HUDEP-2 (cell line): ENCODE measurements at regions not wholly inside any gene's neighbourhood (a gene's known extent, or its start where the extent isn't known, plus 50 kb on each side); places are given as distances from the start of the nearest gene placed in this dataset.

Source experiments
- DNase-seq, 76 experiments: peaks; one replicate each; lab custom pipeline; 2025; ENCODE audit not compliant: unreplicated experiment in 76 of 76; lab: John Stamatoyannopoulos, UW

DNA sequence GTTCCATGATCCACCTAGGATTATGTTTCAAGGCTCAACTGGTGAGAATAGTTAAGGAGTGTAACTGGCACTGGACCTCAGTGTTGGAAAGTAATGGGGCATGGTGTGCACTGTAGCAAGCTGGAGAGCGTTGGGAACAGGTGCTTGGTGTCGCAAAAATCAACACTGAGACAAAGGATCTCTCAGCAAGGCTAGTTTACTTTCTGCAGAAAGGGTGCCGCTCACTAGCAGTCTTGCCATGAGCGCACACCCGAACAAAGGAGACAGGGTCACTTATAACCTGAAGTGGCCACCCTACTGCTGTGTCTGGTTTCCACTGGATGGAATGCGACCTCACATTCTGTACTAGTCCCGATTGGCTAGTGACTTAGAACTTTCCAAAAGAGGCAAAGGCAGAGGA, 133.2 kb downstream of the TMEM17 start:
- DNase-seq, result no peak

DNA sequence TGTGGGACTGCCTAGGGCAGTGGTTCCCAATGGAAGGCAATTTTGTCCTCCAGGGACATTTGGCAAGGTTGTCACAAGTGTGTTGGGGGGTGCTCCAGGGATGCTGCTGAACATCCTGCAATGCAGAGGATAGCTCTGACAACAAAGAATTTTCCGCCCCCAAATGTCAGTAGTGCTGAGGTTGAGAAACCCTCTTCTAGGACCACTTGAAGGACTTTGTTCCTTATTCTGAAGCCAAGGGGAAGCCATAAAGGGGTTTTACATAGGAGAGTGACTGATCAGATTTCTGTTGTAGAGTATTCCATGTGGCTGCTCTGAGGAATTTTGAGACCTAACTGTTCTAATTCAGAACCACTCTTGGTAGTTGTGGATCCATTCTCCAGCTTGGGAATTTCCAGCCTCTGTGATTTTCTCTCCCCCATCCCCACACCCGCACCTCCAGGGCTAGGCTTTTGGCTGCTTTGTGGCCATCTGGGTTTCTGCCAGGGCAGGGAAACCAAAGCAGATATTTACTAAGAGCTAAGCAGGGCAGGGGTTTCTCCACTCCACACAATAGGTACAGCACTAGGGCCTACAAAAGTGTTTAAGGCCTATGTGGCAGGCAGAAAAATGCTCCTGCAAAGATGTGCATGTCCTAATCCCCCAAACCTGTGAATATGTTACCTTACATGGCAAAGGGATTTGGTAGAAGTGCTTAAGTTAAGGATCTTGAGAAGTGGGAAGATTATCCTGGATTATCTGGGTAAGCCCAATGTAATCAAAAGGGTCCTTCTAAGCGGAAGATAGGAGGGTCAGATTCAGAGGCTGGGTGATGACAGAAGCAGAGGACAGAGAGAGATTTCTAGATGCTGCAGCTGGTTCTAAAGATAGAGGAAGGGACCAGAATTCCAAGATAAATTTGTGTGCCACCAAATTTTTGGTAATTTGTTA, 135.4 kb downstream of the TMEM17 start:
- no peak for DNase-seq

DNA sequence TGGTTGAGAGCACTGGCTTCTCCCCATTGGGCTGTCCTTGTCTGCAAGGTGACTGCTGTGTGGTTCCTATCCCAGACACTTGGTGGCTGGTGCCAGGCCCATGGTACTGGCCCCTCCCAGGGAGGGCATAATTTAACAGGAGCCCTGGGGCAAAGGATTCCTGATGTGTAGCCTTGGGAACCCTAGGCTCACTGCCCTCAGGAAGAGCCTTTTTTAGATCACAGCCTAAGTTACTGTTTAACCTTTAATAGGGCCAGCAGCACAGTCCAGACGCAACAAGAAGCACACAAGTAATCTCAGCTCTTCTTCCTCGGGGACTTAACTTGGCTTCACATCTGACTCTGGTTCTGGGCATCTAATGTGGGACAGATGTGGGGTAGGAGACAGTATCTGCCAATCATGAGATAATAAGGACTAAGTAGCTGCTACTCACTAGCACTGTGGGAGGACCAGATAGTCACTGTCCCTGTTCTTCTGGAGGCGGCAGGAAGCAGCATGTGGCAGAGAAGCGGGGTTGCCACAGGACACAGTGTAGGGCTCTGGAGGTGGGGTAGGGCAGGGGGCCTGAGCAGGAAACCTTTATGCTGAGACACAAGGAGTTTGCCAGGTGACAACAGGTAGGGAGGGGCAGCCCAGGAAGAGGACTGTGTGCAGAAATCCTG, 136.3 kb downstream of the TMEM17 start:
- no peak for DNase-seq

DNA sequence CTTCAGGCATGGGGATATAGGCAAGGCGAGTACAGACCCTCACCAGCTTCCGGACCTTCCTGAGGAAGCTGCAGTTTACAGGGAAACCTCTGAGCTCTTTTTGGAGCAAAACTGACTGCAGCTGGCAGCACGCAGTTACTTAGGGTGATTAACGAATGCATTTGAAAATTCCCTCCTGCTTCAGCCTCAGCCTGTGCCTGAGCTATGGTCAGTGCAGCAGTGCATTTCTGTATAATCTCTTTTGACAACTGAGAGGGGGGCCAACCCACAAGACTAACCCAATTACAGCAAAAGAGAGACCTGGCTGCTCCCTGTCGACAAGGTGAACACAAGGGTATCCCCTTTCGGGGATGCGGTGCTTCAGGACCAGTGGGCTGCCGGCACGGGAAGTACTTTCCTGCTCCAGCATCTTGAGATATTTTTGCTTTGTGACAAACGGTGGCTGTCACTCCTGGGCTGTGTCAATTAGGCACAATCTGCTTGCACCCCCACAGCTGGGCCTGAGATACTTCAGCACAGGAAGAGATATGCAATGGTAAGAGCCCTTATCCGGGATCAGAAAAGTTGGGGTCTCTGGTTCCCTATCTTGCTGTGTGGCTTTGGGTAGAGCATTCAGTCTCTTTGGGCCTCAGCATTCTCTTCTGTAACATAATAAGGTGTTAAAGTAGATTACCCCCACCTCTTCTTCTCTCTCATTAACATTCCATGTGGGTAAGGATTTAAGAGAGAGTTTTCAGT, 141.0 kb downstream of the TMEM17 start:
- DNase-seq, result no peak

DNA sequence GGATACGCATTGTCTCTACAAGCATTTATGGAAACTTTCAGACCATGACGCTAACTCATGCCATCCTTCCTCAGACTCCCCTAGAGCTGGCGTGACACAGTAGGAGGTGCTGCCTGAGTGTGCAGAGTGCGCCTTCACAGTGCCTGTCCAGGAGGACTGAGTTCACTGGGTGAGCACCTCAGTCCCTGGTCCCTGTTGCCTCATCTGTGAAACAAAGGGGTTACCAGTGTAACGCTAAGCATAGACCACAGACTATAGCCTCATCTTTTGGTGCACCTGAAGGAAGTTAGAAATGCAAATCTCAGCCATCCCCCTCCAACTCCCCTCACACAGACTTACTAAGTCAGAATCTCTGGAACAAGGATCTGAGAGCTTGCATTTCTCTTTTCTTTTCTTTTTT, 142.8 kb downstream of the TMEM17 start:
- DNase-seq, result no peak

DNA sequence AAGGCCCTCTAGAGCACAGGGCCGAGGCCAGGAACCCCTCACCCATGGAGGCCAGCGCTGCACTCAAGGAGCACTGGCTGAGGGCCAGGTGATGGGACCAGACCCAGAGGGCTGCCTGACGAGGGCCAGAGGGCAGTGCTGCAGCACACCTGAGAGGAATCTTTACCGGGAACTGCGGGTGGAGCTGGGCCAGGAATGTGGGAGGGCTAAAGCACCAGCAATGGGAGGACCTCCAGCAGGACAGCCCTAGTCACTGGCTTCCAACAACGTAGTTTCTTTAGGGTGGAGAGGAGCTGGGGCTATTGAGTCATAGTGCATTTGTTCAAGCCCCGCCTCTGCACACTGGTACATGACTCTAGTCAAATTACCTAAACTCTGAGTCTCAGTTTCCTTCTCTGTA, 143.4 kb downstream of the TMEM17 start:
- DNase-seq, result no peak

DNA sequence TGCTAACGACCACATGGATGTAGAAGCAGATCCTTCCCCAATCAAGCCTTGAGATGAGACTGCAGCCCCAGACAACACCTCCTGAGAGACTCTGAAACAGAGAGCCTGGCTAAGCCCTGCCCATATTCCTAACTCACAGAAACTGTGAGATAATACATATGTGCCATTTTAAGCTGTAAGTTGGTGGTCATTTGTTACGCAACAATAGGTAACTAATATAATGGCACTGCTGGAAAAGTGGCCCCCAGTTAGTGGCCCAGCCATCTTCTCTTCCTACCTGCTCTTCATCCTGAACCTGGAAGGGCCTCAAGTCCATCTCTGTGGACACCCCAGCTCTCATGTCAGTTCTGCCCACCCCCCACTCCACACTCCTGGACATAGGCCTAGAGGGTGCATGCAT, 144.0 kb downstream of the TMEM17 start:
- no peak for DNase-seq

DNA sequence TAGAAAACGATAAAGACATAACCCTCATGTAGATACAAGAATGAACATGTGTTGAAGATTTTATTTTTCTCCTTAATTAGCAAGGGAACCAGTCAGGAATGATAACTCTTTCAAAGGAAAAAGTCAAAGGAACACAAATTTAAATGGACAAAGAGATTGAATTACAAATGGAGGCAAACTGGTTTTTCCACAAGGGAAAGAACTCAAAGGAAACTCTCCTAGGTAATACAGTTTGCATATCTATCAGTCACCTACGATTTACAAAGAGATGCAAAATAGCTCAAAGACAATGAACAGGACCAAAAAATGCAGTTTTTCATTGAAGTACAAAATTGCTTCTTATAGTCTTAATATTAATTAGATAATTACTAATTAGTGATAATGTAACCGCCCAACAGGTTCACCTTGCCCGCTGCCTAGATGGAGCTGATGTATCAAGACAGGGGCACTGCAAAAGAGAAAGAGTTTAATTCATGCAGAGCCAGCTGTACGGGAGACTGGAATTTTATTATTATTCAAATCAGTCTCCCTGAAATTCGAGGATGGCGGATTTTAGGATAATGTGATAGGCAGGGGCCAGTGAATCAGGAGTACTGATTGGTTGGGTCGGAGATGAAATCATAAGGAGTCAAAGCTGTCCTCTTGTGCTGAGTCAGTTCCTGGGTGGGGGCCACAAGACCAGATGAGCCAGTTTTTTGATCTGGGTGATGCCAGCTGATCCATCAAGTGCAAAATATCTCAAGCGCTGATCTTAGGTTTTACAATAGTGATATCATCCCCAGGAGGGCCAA, 151.0 kb downstream of the TMEM17 start:
- DNase-seq, result no peak

DNA sequence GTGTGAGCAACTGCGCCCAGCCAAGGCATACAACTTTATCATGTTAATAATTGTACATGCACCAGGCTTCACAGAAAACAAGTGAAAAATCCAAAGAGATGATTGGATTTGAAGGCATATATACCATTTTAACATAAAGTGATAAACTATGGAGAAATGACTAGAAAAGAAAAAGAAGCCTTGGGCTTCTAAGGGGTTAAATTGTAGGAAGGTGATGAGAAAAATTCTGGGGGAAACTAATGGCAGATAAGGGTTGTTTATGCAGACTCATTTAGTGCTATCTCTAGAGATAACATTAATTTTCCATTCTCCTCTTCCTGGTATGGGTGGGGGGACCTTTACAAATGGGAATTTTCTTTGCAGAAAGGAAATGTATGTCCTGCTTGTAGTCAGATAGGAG, 154.0 kb downstream of the TMEM17 start:
- DNase-seq, result no peak

DNA sequence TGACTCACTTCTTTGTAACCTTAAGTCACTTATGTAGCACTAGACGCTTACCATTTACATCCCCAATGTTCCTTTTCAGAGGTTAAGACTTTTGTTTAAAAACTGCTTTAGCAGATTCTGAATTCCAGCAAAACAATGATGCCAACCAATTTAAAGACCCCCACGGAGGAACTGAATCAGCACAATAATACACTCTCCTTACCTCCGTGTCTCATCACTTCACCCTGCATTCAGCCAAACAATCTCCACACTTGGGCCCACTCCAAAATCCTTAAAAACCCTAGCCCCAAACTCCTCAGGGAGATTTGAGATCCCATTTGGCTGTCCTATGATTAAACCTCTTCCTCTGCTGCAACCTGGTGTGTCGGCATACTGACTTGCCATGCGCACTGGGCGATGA, 153.9 kb downstream of the B3GNT2 start:
- no peak for DNase-seq

DNA sequence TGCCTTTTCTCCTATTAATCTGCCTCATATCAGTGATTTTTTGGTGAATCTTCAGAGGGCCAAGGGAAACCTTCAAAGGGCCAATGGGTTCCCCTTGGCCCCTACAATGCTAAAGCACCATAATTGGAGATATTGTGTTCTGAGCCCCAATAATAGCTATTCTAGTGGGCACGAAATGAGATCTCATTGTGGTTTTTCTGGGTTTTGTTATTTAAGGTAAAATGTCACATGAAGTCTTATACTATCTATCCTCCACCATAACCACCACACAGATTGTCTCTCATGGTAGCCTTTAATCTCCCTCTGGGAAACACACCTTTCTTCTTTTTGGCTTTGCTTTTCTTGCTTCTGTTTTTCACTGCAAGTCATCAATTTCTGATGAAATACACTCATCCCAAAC, 152.8 kb downstream of the B3GNT2 start:
- DNase-seq, result no peak

DNA sequence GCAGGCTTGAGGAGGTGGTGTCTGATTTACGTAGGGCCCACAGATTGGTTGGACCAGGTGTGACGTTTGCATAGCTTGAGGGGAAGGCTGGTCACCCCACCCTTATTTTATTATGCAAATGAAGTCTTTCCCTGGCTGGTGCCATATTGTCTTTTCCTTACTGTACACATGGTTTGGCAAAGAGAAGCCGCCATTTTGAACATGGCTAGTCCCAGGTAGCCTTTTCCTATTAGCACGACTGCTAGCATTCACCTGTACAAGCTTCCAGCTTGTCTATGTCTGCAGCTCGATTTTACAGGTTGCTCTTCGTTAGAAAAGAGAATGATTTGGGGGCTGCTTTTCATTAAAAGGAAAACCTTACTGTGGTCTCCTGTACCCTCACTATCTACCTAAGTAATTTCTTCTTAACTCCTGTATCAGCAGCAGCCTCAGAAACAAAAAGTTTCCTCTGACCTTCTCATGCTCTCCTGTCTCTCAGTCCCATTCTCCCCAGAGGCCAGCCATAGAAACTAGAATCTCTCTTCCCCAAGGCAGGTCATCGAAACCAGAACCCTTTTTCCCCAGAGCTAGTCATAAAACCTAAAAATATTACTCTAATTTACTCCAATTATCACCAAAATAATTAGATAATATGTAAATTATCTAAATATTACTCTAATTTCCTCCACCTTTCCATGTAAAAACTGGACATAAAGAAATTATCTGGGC, 151.8 kb downstream of the B3GNT2 start:
- no peak for DNase-seq

DNA sequence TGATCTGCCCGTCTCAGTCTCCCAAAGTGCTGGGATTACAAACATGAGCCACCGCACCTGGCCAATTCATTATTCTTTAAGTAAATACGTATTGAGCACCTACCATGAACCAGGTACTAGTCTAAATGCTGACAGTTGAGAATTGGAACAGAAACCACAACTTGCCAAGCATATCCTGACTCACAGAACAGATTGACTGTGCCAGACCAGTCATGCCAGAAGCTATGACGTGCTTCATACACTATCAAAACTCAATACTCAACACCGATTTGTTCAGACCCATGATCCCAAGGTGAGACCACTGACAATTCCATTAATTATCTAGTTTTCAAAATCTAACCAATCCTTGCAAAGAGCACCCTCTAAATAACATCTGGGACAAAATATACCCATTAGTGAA, 148.6 kb downstream of the B3GNT2 start:
- DNase-seq, result no peak

DNA sequence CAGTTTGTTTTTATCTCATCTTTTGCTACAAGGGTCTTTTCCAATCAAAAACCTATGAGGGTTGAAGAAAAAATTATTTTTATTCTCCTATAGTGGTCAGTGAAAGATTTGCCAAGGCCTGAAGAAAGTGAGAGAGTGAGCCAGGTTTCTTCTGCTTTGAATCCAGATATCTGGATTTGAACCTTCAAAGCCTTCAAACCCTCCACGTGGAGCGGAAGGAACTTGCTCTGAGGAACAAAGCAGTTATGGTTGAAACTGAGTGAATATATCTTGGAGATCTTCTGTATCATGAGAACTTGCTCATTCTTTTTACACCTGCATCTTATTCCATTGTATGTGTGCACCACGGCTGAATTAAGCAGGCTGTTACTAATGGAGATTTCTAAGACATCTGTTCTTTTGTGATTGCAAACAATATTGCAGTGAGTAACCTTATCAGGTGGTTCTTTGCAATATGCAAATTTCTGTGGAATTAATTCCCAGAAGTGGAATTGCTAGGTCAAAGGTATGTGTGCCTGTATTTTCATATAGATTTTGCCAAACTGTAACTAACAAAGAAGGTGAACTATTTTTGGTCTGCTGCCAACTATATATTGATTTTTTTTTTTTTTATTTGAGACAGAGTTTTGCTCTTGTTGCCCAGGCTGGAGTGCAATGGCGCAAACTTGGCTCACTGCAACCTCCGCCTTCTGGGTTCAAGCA, 147.9 kb downstream of the B3GNT2 start:
- no peak for DNase-seq

DNA sequence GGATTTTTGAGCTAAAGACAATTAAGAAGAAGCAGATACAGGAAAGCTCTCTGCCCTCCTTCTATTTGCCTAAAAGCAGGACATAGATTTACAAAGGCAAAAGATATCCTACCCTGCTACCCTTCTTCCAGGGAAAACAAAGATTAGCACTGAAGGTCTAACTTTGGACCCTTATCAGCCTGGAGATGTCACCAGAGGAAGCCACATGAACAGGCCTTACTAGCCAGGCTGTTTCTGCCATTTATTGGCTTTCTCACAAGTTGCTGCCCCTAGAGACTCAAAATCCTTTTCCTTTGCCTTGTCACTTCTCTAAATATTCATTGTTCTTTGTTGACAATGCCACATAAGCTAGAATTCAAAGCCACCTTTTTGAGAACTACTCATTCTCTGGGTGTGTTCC, 147.3 kb downstream of the B3GNT2 start:
- DNase-seq, result peak in 2 of 76 experiments; percentile 9 to 10

DNA sequence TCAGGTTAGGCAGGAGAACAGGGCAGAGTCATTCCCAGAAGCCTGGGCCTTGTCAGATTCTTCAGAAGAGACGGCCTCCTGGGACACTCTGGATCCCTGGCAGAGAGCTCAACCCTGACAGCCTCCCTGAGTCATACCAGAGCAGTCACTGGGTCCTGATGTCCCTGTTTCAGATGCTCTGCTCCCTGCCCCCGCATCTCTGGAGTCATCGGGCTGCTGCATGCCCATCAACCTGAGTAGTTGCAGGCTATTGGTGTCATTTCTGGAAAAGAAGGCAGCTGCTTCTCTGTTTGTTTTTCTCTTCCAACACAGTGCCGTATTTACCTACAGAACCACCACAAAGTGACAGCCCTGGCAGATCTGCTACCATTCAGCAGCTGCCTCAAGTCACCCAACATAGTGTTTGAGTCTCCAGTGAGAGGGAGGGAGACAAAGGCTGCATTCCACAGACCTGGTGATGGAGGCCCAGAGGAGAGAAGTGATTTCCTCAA, 145.1 kb downstream of the B3GNT2 start:
- peak in 1 of 76 experiments; percentile 13 for DNase-seq

DNA sequence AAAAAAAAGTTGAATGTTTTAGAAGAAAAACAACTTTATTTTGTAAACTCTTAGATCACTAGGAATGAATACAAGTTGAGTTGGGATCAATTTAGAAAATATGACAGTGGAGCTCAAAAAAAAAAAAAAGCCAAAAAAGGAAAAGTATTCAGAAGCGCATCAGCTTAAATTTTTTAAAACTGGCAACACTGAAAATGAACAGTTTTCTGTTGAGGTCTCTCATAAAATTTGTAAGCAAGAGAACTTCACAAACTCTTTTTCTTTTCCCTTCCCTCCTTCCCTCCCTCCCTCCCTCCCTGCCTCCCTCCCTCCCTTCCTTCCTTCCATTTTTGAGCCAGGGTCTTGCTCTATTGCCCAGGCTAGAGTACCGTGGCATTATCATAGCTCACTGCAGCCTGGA, 143.9 kb downstream of the B3GNT2 start:
- DNase-seq, result no peak

DNA sequence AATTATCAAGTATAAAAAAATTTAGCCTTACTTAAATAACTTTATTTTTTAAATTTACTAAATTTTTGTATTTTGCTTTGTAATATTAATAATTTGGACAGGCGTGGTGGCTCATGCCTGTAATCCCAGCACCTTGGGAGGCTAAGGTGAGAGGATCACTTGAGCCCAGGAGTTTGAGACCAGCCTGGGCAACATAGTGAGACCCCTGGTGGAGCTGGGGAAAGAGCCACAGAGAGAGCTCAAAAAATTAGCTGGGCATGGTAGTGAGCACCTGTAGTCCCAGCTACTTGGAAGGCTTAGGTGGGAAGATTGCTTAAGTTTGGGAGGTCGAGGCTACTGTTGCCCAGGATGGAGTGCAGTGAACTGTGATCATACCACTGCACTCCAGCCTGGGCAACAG, 143.5 kb downstream of the B3GNT2 start:
- DNase-seq, result no peak

DNA sequence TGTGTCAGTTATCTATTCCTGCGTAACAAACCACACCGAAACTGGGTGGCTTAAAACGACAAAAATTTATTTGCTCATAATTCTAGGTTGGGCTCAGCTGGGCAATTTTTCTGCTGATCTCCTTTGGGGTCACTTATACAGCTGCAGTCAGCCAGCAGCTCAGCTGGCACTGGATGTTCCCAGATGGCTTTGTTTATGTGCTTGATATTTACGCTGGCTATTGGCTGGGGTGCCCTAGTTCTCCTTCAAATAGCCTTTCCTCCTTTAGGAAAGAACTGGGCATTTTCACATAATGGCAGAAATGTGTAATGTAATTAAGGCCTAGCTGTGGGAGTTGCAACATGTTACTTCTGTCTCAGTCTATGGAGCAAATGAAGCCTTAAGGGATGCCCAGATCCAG, 142.2 kb downstream of the B3GNT2 start:
- no peak for DNase-seq
